ENCODE measurements at regions not wholly inside any gene's neighbourhood (a gene's known extent, or its start where the extent isn't known, plus 50 kb on each side); places are given as distances from the start of the nearest gene placed in this dataset.
"Not testable (repeated sequence)": the region's sequence is repeated elsewhere in the genome, so short reads cannot be mapped to it uniquely, and the experiment has no call there.

- no peak for TF ChIP-seq HDGF (IDR thresholded peaks at IDR 0.05; ENCODE audit: borderline replicate concordance)
- no peak for TF ChIP-seq FOXA1 (IDR thresholded peaks at IDR 0.05)
- no peak for TF ChIP-seq FOXK2 (IDR thresholded peaks at IDR 0.05)
- no peak for TF ChIP-seq SP1 (IDR thresholded peaks at IDR 0.05)
- no peak for TF ChIP-seq FOXM1 (IDR thresholded peaks at IDR 0.05; ENCODE audit: borderline replicate concordance)
- no peak for TF ChIP-seq ELF4 (IDR thresholded peaks at IDR 0.05)
- TF ChIP-seq L3MBTL2 (conservative IDR thresholded peaks at IDR 0.05) = no peak
- no peak for TF ChIP-seq ZNF384 (IDR thresholded peaks at IDR 0.05)
- TF ChIP-seq TARDBP (IDR thresholded peaks at IDR 0.05) = no peak
- TF ChIP-seq LEF1 (IDR thresholded peaks at IDR 0.05; ENCODE audit: borderline replicate concordance) = no peak
- TF ChIP-seq ARNT (IDR thresholded peaks at IDR 0.05) = no peak
- no peak for TF ChIP-seq CTBP1 (IDR thresholded peaks at IDR 0.05; ENCODE audit: borderline replicate concordance)
- no peak for TF ChIP-seq NFRKB (IDR thresholded peaks at IDR 0.05)
- no peak for TF ChIP-seq BHLHE40 (IDR thresholded peaks at IDR 0.05; ENCODE audit: borderline replicate concordance)
- TF ChIP-seq SUZ12 (IDR thresholded peaks at IDR 0.05) = no peak
- no peak for TF ChIP-seq PKNOX1 (IDR thresholded peaks at IDR 0.05)
- POLR2A ChIA-PET = no interaction called here
- CTCF ChIA-PET = no interaction called here
- DNase-seq (ENCODE audit: extremely low spot score) = no peak
Observed at GRCh38 chr2:221895366-221896121, 323.4 kb upstream of the EPHA4 start.

GRCh38 chr2:221893501-221893900 is 321.4 kb upstream of the EPHA4 start:
- TF ChIP-seq FOXK2 (IDR thresholded peaks at IDR 0.05) (no peak), FOXA1 (IDR thresholded peaks at IDR 0.05) (no peak), LEF1 (IDR thresholded peaks at IDR 0.05; ENCODE audit: borderline replicate concordance) (no peak), ZNF384 (IDR thresholded peaks at IDR 0.05) (no peak), BHLHE40 (IDR thresholded peaks at IDR 0.05; ENCODE audit: borderline replicate concordance) (no peak), PKNOX1 (IDR thresholded peaks at IDR 0.05) (no peak), NFRKB (IDR thresholded peaks at IDR 0.05) (no peak)
- POLR2A ChIA-PET = no interaction called here

GRCh38 chr2:221892006-221892405 is 319.9 kb upstream of the EPHA4 start:
- CTCF ChIA-PET; DNase-seq (ENCODE audit: extremely low spot score); POLR2A ChIA-PET: not testable (repeated sequence)

More at GRCh38 chr2:221893501-221893900, 321.4 kb upstream of the EPHA4 start:
- CTCF ChIA-PET = no interaction called here
- DNase-seq (ENCODE audit: extremely low spot score) = no peak

- DNase-seq (ENCODE audit: extremely low spot score) = no peak
- POLR2A ChIA-PET = no interaction called here
- no peak for TF ChIP-seq LEF1 (IDR thresholded peaks at IDR 0.05; ENCODE audit: borderline replicate concordance)
- TF ChIP-seq CTBP1 (IDR thresholded peaks at IDR 0.05; ENCODE audit: borderline replicate concordance) = no peak
- no peak for TF ChIP-seq PKNOX1 (IDR thresholded peaks at IDR 0.05)
- no peak for TF ChIP-seq FOXA1 (IDR thresholded peaks at IDR 0.05)
- TF ChIP-seq BHLHE40 (IDR thresholded peaks at IDR 0.05; ENCODE audit: borderline replicate concordance) = no peak
- no peak for TF ChIP-seq NFRKB (IDR thresholded peaks at IDR 0.05)
- TF ChIP-seq ARNT (IDR thresholded peaks at IDR 0.05) = no peak
- TF ChIP-seq ZNF384 (IDR thresholded peaks at IDR 0.05) = no peak
- TF ChIP-seq FOXK2 (IDR thresholded peaks at IDR 0.05) = no peak
- no peak for TF ChIP-seq L3MBTL2 (conservative IDR thresholded peaks at IDR 0.05)
- no peak for TF ChIP-seq FOXM1 (IDR thresholded peaks at IDR 0.05; ENCODE audit: borderline replicate concordance)
- TF ChIP-seq TARDBP (IDR thresholded peaks at IDR 0.05) = no peak
- TF ChIP-seq ELF4 (IDR thresholded peaks at IDR 0.05) = no peak
- no peak for TF ChIP-seq SP1 (IDR thresholded peaks at IDR 0.05)
- no peak for TF ChIP-seq SUZ12 (IDR thresholded peaks at IDR 0.05)
- TF ChIP-seq HDGF (IDR thresholded peaks at IDR 0.05; ENCODE audit: borderline replicate concordance) = no peak
- CTCF ChIA-PET = no interaction called here
Observed at GRCh38 chr2:221883976-221884375, 311.9 kb upstream of the EPHA4 start.

- ChIA-PET CTCF (no interaction called here), POLR2A (no interaction called here)
- DNase-seq (ENCODE audit: extremely low spot score) = no peak
- TF ChIP-seq TARDBP (IDR thresholded peaks at IDR 0.05) (no peak), CTBP1 (IDR thresholded peaks at IDR 0.05; ENCODE audit: borderline replicate concordance) (no peak), PKNOX1 (IDR thresholded peaks at IDR 0.05) (no peak), ARNT (IDR thresholded peaks at IDR 0.05) (no peak), HDGF (IDR thresholded peaks at IDR 0.05; ENCODE audit: borderline replicate concordance) (no peak), L3MBTL2 (conservative IDR thresholded peaks at IDR 0.05) (no peak), BHLHE40 (IDR thresholded peaks at IDR 0.05; ENCODE audit: borderline replicate concordance) (no peak), NFRKB (IDR thresholded peaks at IDR 0.05) (no peak), FOXA1 (IDR thresholded peaks at IDR 0.05) (no peak), SP1 (IDR thresholded peaks at IDR 0.05) (no peak)
Observed at GRCh38 chr2:221876016-221876415, 303.9 kb upstream of the EPHA4 start.

- CTCF ChIA-PET = no interaction called here
- TF ChIP-seq FOXM1 (IDR thresholded peaks at IDR 0.05; ENCODE audit: borderline replicate concordance) = no peak
- TF ChIP-seq ARNT (IDR thresholded peaks at IDR 0.05) = no peak
- TF ChIP-seq TARDBP (IDR thresholded peaks at IDR 0.05) = no peak
- TF ChIP-seq FOXA1 (IDR thresholded peaks at IDR 0.05) = no peak
- TF ChIP-seq ZNF384 (IDR thresholded peaks at IDR 0.05) = no peak
- TF ChIP-seq CTBP1 (IDR thresholded peaks at IDR 0.05; ENCODE audit: borderline replicate concordance) = no peak
- DNase-seq (ENCODE audit: extremely low spot score) = no peak
- POLR2A ChIA-PET = no interaction called here
Observed at GRCh38 chr2:221874444-221874843, 302.3 kb upstream of the EPHA4 start.
